ENCODE measurements at regions not wholly inside any gene's neighbourhood (a gene's known extent, or its start where the extent isn't known, plus 50 kb on each side); places are given as distances from the start of the nearest gene placed in this dataset.
"Not testable (repeated sequence)": the region's sequence is repeated elsewhere in the genome, so short reads cannot be mapped to it uniquely, and the experiment has no call there.

GRCh38 chr3:34073961-34074360 lies 275.5 kb downstream of the PDCD6IP start:
- H3K36me3 Mint-ChIP-seq, result no peaks in the 10 kb centered on the region
- CTCF ChIA-PET (ENCODE audit: partially characterized antibody), result no interaction called here
- intact Hi-C loops (cut with micrococcal nuclease), result no loop called here
- Histone ChIP-seq H3K4me3 (ENCODE audit: low read length in 2 of 2) (no peak overlapping the region), H3K27me3 (ENCODE audit: insufficient read depth, low read length) (no peaks in the 10 kb centered on the region), H3K36me3 (ENCODE audit: insufficient read depth, low read length) (no peaks in the 10 kb centered on the region), H3K4me1 (ENCODE audit: insufficient read depth, low read length) (no peaks in the 10 kb centered on the region), H3K9me3 (ENCODE audit: control insufficient read depth in 1 of 2, low read length in 2 of 2) (no peaks in the 10 kb centered on the region), H3K27ac (ENCODE audit: low read depth, low read length) (no peak overlapping the region)
- no peaks in the 10 kb centered on the region for H3K4me1 Mint-ChIP-seq
- no peak overlapping the region for H3K4me3 Mint-ChIP-seq
- POLR2A ChIA-PET (ENCODE audit: partially characterized antibody), result no interaction called here
- peaks cover 0 to 3% of the 10 kb centered on the region in 2 donors for H3K27me3 Mint-ChIP-seq
- no peak overlapping the region for H3K27ac Mint-ChIP-seq
- DNase-seq, result no peak
- H3K9me3 Mint-ChIP-seq, result no peaks in the 10 kb centered on the region

- Mint-ChIP-seq H3K27ac (no peak overlapping the region), H3K27me3 (peaks cover 0 to 3% of the 10 kb centered on the region in 2 donors), H3K4me3 (no peak overlapping the region), H3K4me1 (no peaks in the 10 kb centered on the region), H3K9me3 (peaks cover 0 to 5% (median 0%) of the 10 kb centered on the region in 8 donors), H3K36me3 (no peaks in the 10 kb centered on the region)
- no peaks in the 10 kb centered on the region for H3K9me3 ChIP-seq (ENCODE audit: control insufficient read depth in 1 of 2, low read length in 2 of 2)
- ChIA-PET POLR2A (ENCODE audit: partially characterized antibody) (no interaction called here), CTCF (ENCODE audit: partially characterized antibody) (no interaction called here)
- no peak overlapping the region for H3K4me3 ChIP-seq (ENCODE audit: low read length in 2 of 2)
- H3K27ac ChIP-seq (ENCODE audit: low read depth, low read length), result no peak overlapping the region
- DNase-seq, result no peak
- H3K4me1 ChIP-seq (ENCODE audit: insufficient read depth, low read length), result no peaks in the 10 kb centered on the region
- intact Hi-C loops (cut with micrococcal nuclease), result no loop called here
- no peaks in the 10 kb centered on the region for H3K27me3 ChIP-seq (ENCODE audit: insufficient read depth, low read length)
- no peaks in the 10 kb centered on the region for H3K36me3 ChIP-seq (ENCODE audit: insufficient read depth, low read length)
These were observed 277.5 kb downstream of the PDCD6IP start for GRCh38 chr3:34075975-34076374.

GRCh38 chr3:34077417-34078195 lies 279.2 kb downstream of the PDCD6IP start:
- no peaks in the 10 kb centered on the region for H3K4me1 Mint-ChIP-seq
- Histone ChIP-seq H3K4me3 (ENCODE audit: low read length in 2 of 2) (no peak overlapping the region), H3K4me1 (ENCODE audit: insufficient read depth, low read length) (no peaks in the 10 kb centered on the region), H3K27me3 (ENCODE audit: insufficient read depth, low read length) (no peaks in the 10 kb centered on the region), H3K27ac (ENCODE audit: low read depth, low read length) (no peak overlapping the region), H3K36me3 (ENCODE audit: insufficient read depth, low read length) (no peaks in the 10 kb centered on the region), H3K9me3 (ENCODE audit: control insufficient read depth in 1 of 2, low read length in 2 of 2) (no peaks in the 10 kb centered on the region)
- H3K27ac Mint-ChIP-seq, result no peak overlapping the region
- H3K4me3 Mint-ChIP-seq, result no peak overlapping the region
- ChIA-PET POLR2A (ENCODE audit: partially characterized antibody) (no interaction called here), CTCF (ENCODE audit: partially characterized antibody) (no interaction called here)
- intact Hi-C loops (cut with micrococcal nuclease), result no loop called here
- peaks cover 0 to 8% (median 0%) of the 10 kb centered on the region in 8 donors for H3K9me3 Mint-ChIP-seq
- H3K36me3 Mint-ChIP-seq, result no peaks in the 10 kb centered on the region
- peaks cover 0 to 1% of the 10 kb centered on the region in 2 donors for H3K27me3 Mint-ChIP-seq
- DNase-seq, result no peak

- CTCF ChIA-PET (ENCODE audit: partially characterized antibody), result no interaction called here
- no peaks in the 10 kb centered on the region for H3K4me1 Mint-ChIP-seq
- H3K27ac Mint-ChIP-seq, result no peak overlapping the region
- intact Hi-C loops (cut with micrococcal nuclease), result no loop called here
- Histone ChIP-seq H3K4me1 (ENCODE audit: insufficient read depth, low read length) (no peaks in the 10 kb centered on the region), H3K4me3 (ENCODE audit: low read length in 2 of 2) (no peak overlapping the region), H3K27me3 (ENCODE audit: insufficient read depth, low read length) (no peaks in the 10 kb centered on the region), H3K36me3 (ENCODE audit: insufficient read depth, low read length) (no peaks in the 10 kb centered on the region), H3K27ac (ENCODE audit: low read depth, low read length) (no peak overlapping the region), H3K9me3 (ENCODE audit: control insufficient read depth in 1 of 2, low read length in 2 of 2) (no peaks in the 10 kb centered on the region)
- H3K9me3 Mint-ChIP-seq, result peaks cover 0 to 8% (median under 1%) of the 10 kb centered on the region in 8 donors
- POLR2A ChIA-PET (ENCODE audit: partially characterized antibody), result no interaction called here
- DNase-seq, result no peak
- H3K36me3 Mint-ChIP-seq, result no peaks in the 10 kb centered on the region
- peaks cover 0 to 1% of the 10 kb centered on the region in 2 donors for H3K27me3 Mint-ChIP-seq
- H3K4me3 Mint-ChIP-seq, result no peak overlapping the region
These were observed 280.0 kb downstream of the PDCD6IP start for GRCh38 chr3:34078418-34078817.

- H3K9me3 Mint-ChIP-seq; H3K9me3 ChIP-seq (ENCODE audit: control insufficient read depth in 1 of 2, low read length in 2 of 2); H3K27ac ChIP-seq (ENCODE audit: low read depth, low read length); H3K4me3 ChIP-seq (ENCODE audit: low read length in 2 of 2); intact Hi-C loops (cut with micrococcal nuclease); CTCF ChIA-PET (ENCODE audit: partially characterized antibody); H3K4me3 Mint-ChIP-seq; H3K27me3 ChIP-seq (ENCODE audit: insufficient read depth, low read length); H3K27me3 Mint-ChIP-seq; H3K36me3 Mint-ChIP-seq; H3K36me3 ChIP-seq (ENCODE audit: insufficient read depth, low read length); H3K27ac Mint-ChIP-seq; H3K4me1 Mint-ChIP-seq; H3K4me1 ChIP-seq (ENCODE audit: insufficient read depth, low read length); POLR2A ChIA-PET (ENCODE audit: partially characterized antibody); DNase-seq: not testable (repeated sequence)
These were observed 281.4 kb downstream of the PDCD6IP start for GRCh38 chr3:34079849-34080248.

GRCh38 chr3:34090379-34090778 lies 291.9 kb downstream of the PDCD6IP start:
- H3K36me3 ChIP-seq (ENCODE audit: insufficient read depth, low read length); POLR2A ChIA-PET (ENCODE audit: partially characterized antibody); CTCF ChIA-PET (ENCODE audit: partially characterized antibody); DNase-seq; H3K9me3 ChIP-seq (ENCODE audit: control insufficient read depth in 1 of 2, low read length in 2 of 2); H3K4me1 ChIP-seq (ENCODE audit: insufficient read depth, low read length); H3K4me3 ChIP-seq (ENCODE audit: low read length in 2 of 2); H3K27ac Mint-ChIP-seq; H3K27me3 Mint-ChIP-seq; H3K27ac ChIP-seq (ENCODE audit: low read depth, low read length); H3K4me1 Mint-ChIP-seq; H3K4me3 Mint-ChIP-seq; H3K36me3 Mint-ChIP-seq; H3K27me3 ChIP-seq (ENCODE audit: insufficient read depth, low read length); intact Hi-C loops (cut with micrococcal nuclease): not testable (repeated sequence)
- H3K9me3 Mint-ChIP-seq, result peaks cover 0 to 13% (median 9%) of the 10 kb centered on the region in 8 donors

GRCh38 chr3:34090876-34091275 lies 292.4 kb downstream of the PDCD6IP start:
- Histone ChIP-seq H3K4me3 (ENCODE audit: low read length in 2 of 2) (no peak overlapping the region), H3K4me1 (ENCODE audit: insufficient read depth, low read length) (no peaks in the 10 kb centered on the region), H3K27ac (ENCODE audit: low read depth, low read length) (no peak overlapping the region), H3K36me3 (ENCODE audit: insufficient read depth, low read length) (no peaks in the 10 kb centered on the region), H3K27me3 (ENCODE audit: insufficient read depth, low read length) (no peaks in the 10 kb centered on the region), H3K9me3 (ENCODE audit: control insufficient read depth in 1 of 2, low read length in 2 of 2) (no peaks in the 10 kb centered on the region)
- Mint-ChIP-seq H3K36me3 (no peaks in the 10 kb centered on the region), H3K9me3 (peaks cover 0 to 16% (median 7%) of the 10 kb centered on the region in 8 donors), H3K27ac (no peak overlapping the region), H3K4me1 (no peaks in the 10 kb centered on the region), H3K4me3 (no peak overlapping the region), H3K27me3 (peaks cover 2 to 3% of the 10 kb centered on the region in 2 donors)
- no peak for DNase-seq
- intact Hi-C loops (cut with micrococcal nuclease), result no loop called here
- CTCF ChIA-PET (ENCODE audit: partially characterized antibody), result no interaction called here
- POLR2A ChIA-PET (ENCODE audit: partially characterized antibody), result no interaction called here

- H3K27ac Mint-ChIP-seq; CTCF ChIA-PET (ENCODE audit: partially characterized antibody); H3K4me3 ChIP-seq (ENCODE audit: low read length in 2 of 2); H3K9me3 ChIP-seq (ENCODE audit: control insufficient read depth in 1 of 2, low read length in 2 of 2); H3K4me1 ChIP-seq (ENCODE audit: insufficient read depth, low read length); POLR2A ChIA-PET (ENCODE audit: partially characterized antibody); H3K36me3 Mint-ChIP-seq; H3K27ac ChIP-seq (ENCODE audit: low read depth, low read length); H3K4me3 Mint-ChIP-seq; H3K27me3 ChIP-seq (ENCODE audit: insufficient read depth, low read length); DNase-seq; H3K27me3 Mint-ChIP-seq; intact Hi-C loops (cut with micrococcal nuclease); H3K4me1 Mint-ChIP-seq; H3K36me3 ChIP-seq (ENCODE audit: insufficient read depth, low read length): not testable (repeated sequence)
- H3K9me3 Mint-ChIP-seq, result peaks cover 0 to 16% (median 6%) of the 10 kb centered on the region in 8 donors
These were observed 295.9 kb downstream of the PDCD6IP start for GRCh38 chr3:34094280-34094679.
